PFSK-1 (cell line): ENCODE measurements at regions not wholly inside any gene's neighbourhood (a gene's known extent, or its start where the extent isn't known, plus 50 kb on each side); places are given as distances from the start of the nearest gene placed in this dataset.

ENCODE experiments used
- POLR2AphosphoS5 ChIP-seq: IDR thresholded peaks from 2 replicates; pipeline ENCODE4 v1.6.1; 2012; ENCODE audit warnings: low read depth, mild to moderate bottlenecking, control low read depth, low read length, moderate library complexity
- SIN3A ChIP-seq: IDR thresholded peaks from 2 replicates; pipeline ENCODE4 v1.6.1; 2012; ENCODE audit warnings: mild to moderate bottlenecking, low read length, moderate library complexity, borderline replicate concordance; ENCODE audit not compliant: insufficient read depth
- TAF1 ChIP-seq: IDR thresholded peaks from 2 replicates; pipeline ENCODE4 v1.6.1; 2012; ENCODE audit warnings: low read length, control low read depth, borderline replicate concordance; ENCODE audit not compliant: insufficient read depth
- TF ChIP-seq, protein P1 (sequence below), 2 experiments: IDR thresholded peaks; 2 replicates each; pipeline versions ENCODE4 v1.6.1 to v1.8.0; 2011 to 2012; ENCODE audit warnings: low read depth in 2 of 2, low read length in 2 of 2, control low read depth in 1 of 2, inconsistent platforms in 1 of 2, mild to moderate bottlenecking in 1 of 2, moderate library complexity in 1 of 2; ENCODE audit not compliant: insufficient read depth in 1 of 2

- TF ChIP-seq TAF1 (no peak), SIN3A (no peak), POLR2AphosphoS5 (no peak)
- TF ChIP-seq, protein P1, sequence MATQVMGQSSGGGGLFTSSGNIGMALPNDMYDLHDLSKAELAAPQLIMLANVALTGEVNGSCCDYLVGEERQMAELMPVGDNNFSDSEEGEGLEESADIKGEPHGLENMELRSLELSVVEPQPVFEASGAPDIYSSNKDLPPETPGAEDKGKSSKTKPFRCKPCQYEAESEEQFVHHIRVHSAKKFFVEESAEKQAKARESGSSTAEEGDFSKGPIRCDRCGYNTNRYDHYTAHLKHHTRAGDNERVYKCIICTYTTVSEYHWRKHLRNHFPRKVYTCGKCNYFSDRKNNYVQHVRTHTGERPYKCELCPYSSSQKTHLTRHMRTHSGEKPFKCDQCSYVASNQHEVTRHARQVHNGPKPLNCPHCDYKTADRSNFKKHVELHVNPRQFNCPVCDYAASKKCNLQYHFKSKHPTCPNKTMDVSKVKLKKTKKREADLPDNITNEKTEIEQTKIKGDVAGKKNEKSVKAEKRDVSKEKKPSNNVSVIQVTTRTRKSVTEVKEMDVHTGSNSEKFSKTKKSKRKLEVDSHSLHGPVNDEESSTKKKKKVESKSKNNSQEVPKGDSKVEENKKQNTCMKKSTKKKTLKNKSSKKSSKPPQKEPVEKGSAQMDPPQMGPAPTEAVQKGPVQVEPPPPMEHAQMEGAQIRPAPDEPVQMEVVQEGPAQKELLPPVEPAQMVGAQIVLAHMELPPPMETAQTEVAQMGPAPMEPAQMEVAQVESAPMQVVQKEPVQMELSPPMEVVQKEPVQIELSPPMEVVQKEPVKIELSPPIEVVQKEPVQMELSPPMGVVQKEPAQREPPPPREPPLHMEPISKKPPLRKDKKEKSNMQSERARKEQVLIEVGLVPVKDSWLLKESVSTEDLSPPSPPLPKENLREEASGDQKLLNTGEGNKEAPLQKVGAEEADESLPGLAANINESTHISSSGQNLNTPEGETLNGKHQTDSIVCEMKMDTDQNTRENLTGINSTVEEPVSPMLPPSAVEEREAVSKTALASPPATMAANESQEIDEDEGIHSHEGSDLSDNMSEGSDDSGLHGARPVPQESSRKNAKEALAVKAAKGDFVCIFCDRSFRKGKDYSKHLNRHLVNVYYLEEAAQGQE (IDR thresholded peaks at IDR 0.05; ENCODE audit: insufficient read depth in 1 of 2, low read depth in 2 of 2, low read length in 2 of 2) = no peak
These were observed 683.2 kb upstream of the NCAM2 start for GRCh38 chr21:20315042-20315441.
